ENCODE measurements at regions not wholly inside any gene's neighbourhood (a gene's known extent, or its start where the extent isn't known, plus 50 kb on each side); places are given as distances from the start of the nearest gene placed in this dataset.

DNA sequence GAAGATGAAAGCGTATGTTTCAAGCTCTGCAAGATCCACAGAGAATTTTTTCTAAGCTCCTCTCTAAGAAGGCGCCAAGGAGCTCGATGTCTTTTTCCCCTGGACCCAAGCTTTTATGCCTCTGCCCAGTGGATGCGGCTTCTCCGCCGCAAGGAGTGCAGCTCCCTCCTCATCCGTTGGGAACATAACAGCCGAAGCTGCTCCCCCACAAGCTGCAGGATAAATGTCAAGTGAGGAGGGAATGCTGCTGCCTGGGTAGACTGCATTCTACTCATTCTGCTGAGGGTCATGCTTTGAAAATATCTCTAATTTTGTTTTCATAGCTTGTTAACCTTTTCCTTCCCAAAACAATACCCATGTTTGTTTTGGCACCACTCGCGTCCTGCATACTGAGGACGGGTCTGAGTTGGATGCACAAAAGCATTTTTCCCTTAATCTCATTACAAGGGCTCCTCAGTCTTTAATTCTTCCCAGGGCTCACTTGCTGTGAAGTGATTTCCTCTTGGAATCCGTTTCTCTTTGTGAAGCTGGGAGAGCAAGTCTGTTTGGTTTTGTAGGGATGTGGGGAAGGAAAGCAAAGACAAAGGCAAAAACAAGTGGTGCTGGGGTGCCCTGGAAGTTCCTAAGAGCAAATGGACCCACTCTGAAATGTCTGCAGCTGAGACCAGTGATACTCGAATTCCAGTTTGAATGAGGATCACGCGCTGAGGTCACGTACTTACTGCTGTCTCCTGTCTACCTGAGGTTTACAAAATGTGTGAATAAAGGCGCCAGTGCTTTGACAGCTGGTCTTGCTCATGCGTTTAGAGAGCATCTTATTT is 134.0 kb upstream of the IRF2BP2 start:
- H3K4me3 ChIP-seq (ENCODE audit: low read depth, low read length, poor library complexity, severe bottlenecking), result no peak overlapping the region
- TF ChIP-seq EZH2 (IDR thresholded peaks at IDR 0.05; ENCODE audit: borderline replicate concordance, low read length), result no peak
- TF ChIP-seq, protein P1, sequence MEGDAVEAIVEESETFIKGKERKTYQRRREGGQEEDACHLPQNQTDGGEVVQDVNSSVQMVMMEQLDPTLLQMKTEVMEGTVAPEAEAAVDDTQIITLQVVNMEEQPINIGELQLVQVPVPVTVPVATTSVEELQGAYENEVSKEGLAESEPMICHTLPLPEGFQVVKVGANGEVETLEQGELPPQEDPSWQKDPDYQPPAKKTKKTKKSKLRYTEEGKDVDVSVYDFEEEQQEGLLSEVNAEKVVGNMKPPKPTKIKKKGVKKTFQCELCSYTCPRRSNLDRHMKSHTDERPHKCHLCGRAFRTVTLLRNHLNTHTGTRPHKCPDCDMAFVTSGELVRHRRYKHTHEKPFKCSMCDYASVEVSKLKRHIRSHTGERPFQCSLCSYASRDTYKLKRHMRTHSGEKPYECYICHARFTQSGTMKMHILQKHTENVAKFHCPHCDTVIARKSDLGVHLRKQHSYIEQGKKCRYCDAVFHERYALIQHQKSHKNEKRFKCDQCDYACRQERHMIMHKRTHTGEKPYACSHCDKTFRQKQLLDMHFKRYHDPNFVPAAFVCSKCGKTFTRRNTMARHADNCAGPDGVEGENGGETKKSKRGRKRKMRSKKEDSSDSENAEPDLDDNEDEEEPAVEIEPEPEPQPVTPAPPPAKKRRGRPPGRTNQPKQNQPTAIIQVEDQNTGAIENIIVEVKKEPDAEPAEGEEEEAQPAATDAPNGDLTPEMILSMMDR (IDR thresholded peaks at IDR 0.05; ENCODE audit: low read length), result no peak
- no peak overlapping the region for H3K4me2 ChIP-seq (ENCODE audit: low read length)
- H3F3A ChIP-seq (ENCODE audit: insufficient read depth, low read length), result no peaks in the 10 kb centered on the region
- no peaks in the 10 kb centered on the region for H3K9me3 ChIP-seq (ENCODE audit: low read length)
- H3K9ac ChIP-seq (ENCODE audit: low read length), result no peak overlapping the region
- H3K36me3 ChIP-seq (ENCODE audit: insufficient read depth, low read length), result no peaks in the 10 kb centered on the region
- H2AFZ ChIP-seq (ENCODE audit: low read length), result no peak overlapping the region
- no peak overlapping the region for H3K27ac ChIP-seq (ENCODE audit: low read depth, low read length, poor library complexity, severe bottlenecking)
- H3K79me2 ChIP-seq (ENCODE audit: insufficient read depth, low read length), result no peaks in the 10 kb centered on the region
- H4K20me1 ChIP-seq (ENCODE audit: insufficient read depth, low read length), result no peaks in the 10 kb centered on the region
- no peaks in the 10 kb centered on the region for H3K9me2 ChIP-seq (ENCODE audit: low read depth, low read length)
- no peaks in the 10 kb centered on the region; the same call in 1 of the 2 replicates for H3K27me3 ChIP-seq (ENCODE audit: insufficient read depth, low read length)
- peaks cover 14% of the 10 kb centered on the region for H3K4me1 ChIP-seq (ENCODE audit: insufficient read depth, low read length, severe bottlenecking)

DNA sequence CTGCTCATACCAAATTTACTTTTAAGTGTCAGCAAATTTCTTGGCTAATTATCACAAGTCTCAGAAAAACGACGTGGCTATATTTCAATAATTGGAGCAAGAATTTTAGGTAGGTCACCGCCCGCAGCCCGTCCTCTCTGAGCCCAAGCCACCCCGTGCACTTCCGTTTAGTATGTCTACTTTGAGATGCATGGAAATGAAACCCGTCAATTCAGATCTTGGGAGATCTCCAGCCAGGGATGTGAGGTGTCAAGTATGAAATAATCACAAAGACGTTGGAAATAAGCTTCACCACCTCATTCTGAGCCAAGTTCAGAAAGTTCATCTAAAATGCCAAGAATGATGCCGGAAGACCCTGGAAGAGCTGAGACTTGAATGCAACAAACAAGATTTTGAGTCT is 132.6 kb upstream of the IRF2BP2 start:
- Histone ChIP-seq H3K4me1 (ENCODE audit: insufficient read depth, low read length, severe bottlenecking) (peaks cover 18% of the 10 kb centered on the region), H3K27me3 (ENCODE audit: insufficient read depth, low read length) (no peaks in the 10 kb centered on the region; the same call in 1 of the 2 replicates), H3K4me2 (ENCODE audit: low read length) (no peak overlapping the region), H3K9me2 (ENCODE audit: low read depth, low read length) (no peaks in the 10 kb centered on the region), H3K27ac (ENCODE audit: low read depth, low read length, poor library complexity, severe bottlenecking) (no peak overlapping the region), H2AFZ (ENCODE audit: low read length) (no peak overlapping the region), H3F3A (ENCODE audit: insufficient read depth, low read length) (no peaks in the 10 kb centered on the region), H3K4me3 (ENCODE audit: low read depth, low read length, poor library complexity, severe bottlenecking) (no peak overlapping the region), H3K79me2 (ENCODE audit: insufficient read depth, low read length) (no peaks in the 10 kb centered on the region), H3K9me3 (ENCODE audit: low read length) (no peaks in the 10 kb centered on the region), H3K9ac (ENCODE audit: low read length) (no peak overlapping the region), H4K20me1 (ENCODE audit: insufficient read depth, low read length) (no peaks in the 10 kb centered on the region), H3K36me3 (ENCODE audit: insufficient read depth, low read length) (no peaks in the 10 kb centered on the region)
- TF ChIP-seq, protein P1 (IDR thresholded peaks at IDR 0.05; ENCODE audit: low read length), result no peak
- TF ChIP-seq EZH2 (IDR thresholded peaks at IDR 0.05; ENCODE audit: borderline replicate concordance, low read length), result no peak

DNA sequence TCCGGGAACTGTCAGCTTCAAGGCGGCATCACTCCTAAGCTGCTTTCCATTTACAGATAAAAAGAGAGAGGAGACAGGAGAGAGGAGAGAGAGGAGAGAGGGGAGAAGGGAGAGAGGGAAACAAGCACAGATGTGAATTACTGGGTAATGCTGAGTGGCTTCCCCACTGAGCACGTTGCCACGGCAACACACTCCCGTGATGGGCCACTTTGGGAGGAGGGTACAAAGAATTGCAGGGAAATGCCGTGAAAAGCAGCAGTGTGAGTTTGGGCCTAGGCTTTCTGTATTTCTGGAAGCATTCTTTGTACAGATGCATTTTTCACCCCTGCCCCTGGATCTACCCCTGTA is 128.0 kb upstream of the IRF2BP2 start:
- Histone ChIP-seq H3F3A (ENCODE audit: insufficient read depth, low read length) (no peaks in the 10 kb centered on the region), H3K4me3 (ENCODE audit: low read depth, low read length, poor library complexity, severe bottlenecking) (no peak overlapping the region), H3K27ac (ENCODE audit: low read depth, low read length, poor library complexity, severe bottlenecking) (no peak overlapping the region), H3K4me1 (ENCODE audit: insufficient read depth, low read length, severe bottlenecking) (peaks cover 9% of the 10 kb centered on the region), H3K9me3 (ENCODE audit: low read length) (no peaks in the 10 kb centered on the region), H3K27me3 (ENCODE audit: insufficient read depth, low read length) (no peaks in the 10 kb centered on the region), H2AFZ (ENCODE audit: low read length) (no peak overlapping the region), H3K9ac (ENCODE audit: low read length) (no peak overlapping the region), H3K9me2 (ENCODE audit: low read depth, low read length) (no peaks in the 10 kb centered on the region), H4K20me1 (ENCODE audit: insufficient read depth, low read length) (no peaks in the 10 kb centered on the region), H3K36me3 (ENCODE audit: insufficient read depth, low read length) (no peaks in the 10 kb centered on the region), H3K4me2 (ENCODE audit: low read length) (no peak overlapping the region), H3K79me2 (ENCODE audit: insufficient read depth, low read length) (no peaks in the 10 kb centered on the region)
- TF ChIP-seq, protein P1 (IDR thresholded peaks at IDR 0.05; ENCODE audit: low read length), result no peak
- no peak for TF ChIP-seq EZH2 (IDR thresholded peaks at IDR 0.05; ENCODE audit: borderline replicate concordance, low read length)
